Neural cell (in vitro differentiated cells): ENCODE measurements at regions not wholly inside any gene's neighbourhood (a gene's known extent, or its start where the extent isn't known, plus 50 kb on each side); places are given as distances from the start of the nearest gene placed in this dataset.

Experiments used
- H2AFZ ChIP-seq: fragments of 200-600, 300-800 bp; sonication (generic), shearing (Covaris generic); 2 replicates; pipeline ENCODE4 v1.6.0; 2014; ENCODE audit warnings: low read depth, mild to moderate bottlenecking, antibody characterized with exemption, low read length, moderate library complexity
- H3F3A ChIP-seq: fragments of 200-600 bp; shearing (Covaris generic); 2 replicates; pipeline ENCODE4 v1.6.1; 2016; ENCODE audit warnings: mild to moderate bottlenecking, moderate library complexity, mixed read lengths, antibody characterized with exemption, low read length; ENCODE audit not compliant: insufficient read depth, poor library complexity, severe bottlenecking
- H3K27ac ChIP-seq: fragments of 200-600, 300-800 bp; sonication (generic), shearing (Covaris generic); 2 replicates; pipeline ENCODE4 v1.5.1; 2014; ENCODE audit warnings: mild to moderate bottlenecking, low read length, moderate library complexity
- H3K27me3 ChIP-seq: fragments of 300-800, 200-600 bp; sonication (generic), shearing (Covaris generic); 2 replicates; pipeline ENCODE4 v1.6.0; 2014; ENCODE audit warnings: mild to moderate bottlenecking, low read depth, low read length, moderate library complexity; ENCODE audit not compliant: insufficient read depth
- H3K36me3 ChIP-seq: fragments of 300-800, 200-600 bp; sonication (generic), shearing (Covaris generic); 2 replicates; pipeline ENCODE4 v1.5.1; 2014; ENCODE audit warnings: mild to moderate bottlenecking, antibody characterized with exemption, low read length, moderate library complexity; ENCODE audit not compliant: insufficient read depth
- H3K4me2 ChIP-seq: fragments of 300-800, 200-600 bp; sonication (generic), shearing (Covaris generic); 2 replicates; pipeline ENCODE4 v1.6.0; 2014; ENCODE audit warnings: mild to moderate bottlenecking, low read length
- H3K4me3 ChIP-seq: fragments of 300-800, 200-600 bp; sonication (generic), shearing (Covaris generic); 2 replicates; pipeline ENCODE4 v1.5.1; 2014; ENCODE audit warnings: mild to moderate bottlenecking, low read length, moderate library complexity
- H3K79me2 ChIP-seq: fragments of 200-600 bp; shearing (Covaris generic); replicated peaks from 2 replicates; pipeline ENCODE4 v1.6.0; 2014; ENCODE audit warnings: mild to moderate bottlenecking, low read length, moderate library complexity; ENCODE audit not compliant: insufficient read depth
- H3K9ac ChIP-seq: fragments of 300-800, 200-600 bp; sonication (generic), shearing (Covaris generic); 2 replicates; pipeline ENCODE4 v1.6.1; 2016; ENCODE audit warnings: mild to moderate bottlenecking, low read length, mixed read lengths
- H3K9me2 ChIP-seq: fragments of 200-600 bp; shearing (Covaris generic); 2 replicates; pipeline ENCODE4 v1.6.1; 2016; ENCODE audit warnings: mild to moderate bottlenecking, low read length, mixed read lengths; ENCODE audit not compliant: insufficient read depth
- H3K9me3 ChIP-seq: fragments of 200-600, 300-800 bp; sonication (generic), shearing (Covaris generic); 2 replicates; pipeline ENCODE4 v1.6.1; 2016; ENCODE audit warnings: mild to moderate bottlenecking, mixed run types, low read length, moderate library complexity, mixed read lengths
- H4K20me1 ChIP-seq: fragments of 200-600 bp; shearing (Covaris generic); 2 replicates; pipeline ENCODE4 v1.6.1; 2016; ENCODE audit warnings: mild to moderate bottlenecking, mixed run types; ENCODE audit not compliant: insufficient read depth
- EP300 ChIP-seq: fragments of 450-650 bp; conservative IDR thresholded peaks from 2 replicates; pipeline ENCODE4 v1.6.1; 2014; ENCODE audit warnings: antibody characterized with exemption, mild to moderate bottlenecking, moderate library complexity; ENCODE audit not compliant: poor library complexity, severe bottlenecking
- EZH2 ChIP-seq: fragments of 200-600, 300-800 bp; shearing (Covaris generic), sonication (generic); IDR thresholded peaks from 2 replicates; pipeline ENCODE4 v1.6.1; 2014; ENCODE audit warnings: antibody characterized with exemption, low read length, borderline replicate concordance, mild to moderate bottlenecking; ENCODE audit not compliant: insufficient read depth, poor library complexity, severe bottlenecking
- MXI1 ChIP-seq: fragments of 450-650 bp; conservative IDR thresholded peaks from 2 replicates; pipeline ENCODE4 v1.6.1; 2014; ENCODE audit warnings: antibody characterized with exemption, mild to moderate bottlenecking; ENCODE audit not compliant: poor library complexity, severe bottlenecking
- POLR2AphosphoS5 ChIP-seq: IDR thresholded peaks from 2 replicates; pipeline ENCODE4 v1.6.1; 2012
- RAD21 ChIP-seq: fragments of 450-650 bp; conservative IDR thresholded peaks from 2 replicates; pipeline ENCODE4 v1.6.1; 2014; ENCODE audit warnings: antibody characterized with exemption, mild to moderate bottlenecking, moderate library complexity
- SMC3 ChIP-seq: fragments of 450-650 bp; conservative IDR thresholded peaks from 2 replicates; pipeline ENCODE4 v1.6.1; 2014; ENCODE audit warnings: antibody characterized with exemption, mild to moderate bottlenecking, moderate library complexity; ENCODE audit not compliant: poor library complexity
- TAF1 ChIP-seq: IDR thresholded peaks from 2 replicates; pipeline ENCODE4 v1.6.1; 2012; ENCODE audit warnings: low read depth
- TF ChIP-seq, protein P1 (sequence below): fragments of 450-650 bp; IDR thresholded peaks from 2 replicates; pipeline ENCODE4 v1.5.1; 2014; ENCODE audit warnings: antibody characterized with exemption, mild to moderate bottlenecking, moderate library complexity; ENCODE audit not compliant: poor library complexity, severe bottlenecking
- TF ChIP-seq, protein P2 (sequence below): IDR thresholded peaks from 2 replicates; pipeline ENCODE4 v1.6.1; 2012; ENCODE audit warnings: borderline replicate concordance

DNA sequence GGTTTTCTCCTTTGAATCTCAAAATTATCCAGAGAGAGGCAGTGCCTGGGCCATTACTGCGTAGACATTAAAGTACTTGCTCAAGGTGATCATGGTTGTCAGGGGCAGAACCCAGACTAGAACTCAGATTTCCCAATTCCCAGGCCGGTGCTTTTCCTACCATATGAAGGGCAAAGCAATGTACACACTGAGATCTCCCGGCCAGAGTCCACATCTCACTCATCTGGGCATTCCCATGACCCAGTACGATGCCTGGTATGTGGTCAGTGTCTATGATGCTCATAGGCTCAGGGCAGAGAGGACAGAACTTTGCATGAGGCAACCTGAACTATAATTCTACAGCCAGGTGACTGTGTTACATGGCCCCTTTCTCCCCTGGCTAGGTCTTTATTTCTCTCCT is 531.4 kb downstream of the TDRD15 start:
- no peaks in the 10 kb centered on the region for H3K27me3 ChIP-seq
- H2AFZ ChIP-seq: no peak overlapping the region
- H3K9me2 ChIP-seq: no peaks in the 10 kb centered on the region
- no peaks in the 10 kb centered on the region for H3K9me3 ChIP-seq
- H3K27ac ChIP-seq: no peak overlapping the region
- H3K79me2 ChIP-seq: no peaks in the 10 kb centered on the region
- no peak overlapping the region for H3K9ac ChIP-seq
- no peaks in the 10 kb centered on the region for H3K36me3 ChIP-seq
- no peak overlapping the region for H3K4me3 ChIP-seq
- TF ChIP-seq TAF1 (no peak), EZH2 (no peak), POLR2AphosphoS5 (no peak), RAD21 (no peak), EP300 (no peak), SMC3 (no peak), MXI1 (no peak)
- TF ChIP-seq, protein P1, sequence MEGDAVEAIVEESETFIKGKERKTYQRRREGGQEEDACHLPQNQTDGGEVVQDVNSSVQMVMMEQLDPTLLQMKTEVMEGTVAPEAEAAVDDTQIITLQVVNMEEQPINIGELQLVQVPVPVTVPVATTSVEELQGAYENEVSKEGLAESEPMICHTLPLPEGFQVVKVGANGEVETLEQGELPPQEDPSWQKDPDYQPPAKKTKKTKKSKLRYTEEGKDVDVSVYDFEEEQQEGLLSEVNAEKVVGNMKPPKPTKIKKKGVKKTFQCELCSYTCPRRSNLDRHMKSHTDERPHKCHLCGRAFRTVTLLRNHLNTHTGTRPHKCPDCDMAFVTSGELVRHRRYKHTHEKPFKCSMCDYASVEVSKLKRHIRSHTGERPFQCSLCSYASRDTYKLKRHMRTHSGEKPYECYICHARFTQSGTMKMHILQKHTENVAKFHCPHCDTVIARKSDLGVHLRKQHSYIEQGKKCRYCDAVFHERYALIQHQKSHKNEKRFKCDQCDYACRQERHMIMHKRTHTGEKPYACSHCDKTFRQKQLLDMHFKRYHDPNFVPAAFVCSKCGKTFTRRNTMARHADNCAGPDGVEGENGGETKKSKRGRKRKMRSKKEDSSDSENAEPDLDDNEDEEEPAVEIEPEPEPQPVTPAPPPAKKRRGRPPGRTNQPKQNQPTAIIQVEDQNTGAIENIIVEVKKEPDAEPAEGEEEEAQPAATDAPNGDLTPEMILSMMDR: no peak
- TF ChIP-seq, protein P2, sequence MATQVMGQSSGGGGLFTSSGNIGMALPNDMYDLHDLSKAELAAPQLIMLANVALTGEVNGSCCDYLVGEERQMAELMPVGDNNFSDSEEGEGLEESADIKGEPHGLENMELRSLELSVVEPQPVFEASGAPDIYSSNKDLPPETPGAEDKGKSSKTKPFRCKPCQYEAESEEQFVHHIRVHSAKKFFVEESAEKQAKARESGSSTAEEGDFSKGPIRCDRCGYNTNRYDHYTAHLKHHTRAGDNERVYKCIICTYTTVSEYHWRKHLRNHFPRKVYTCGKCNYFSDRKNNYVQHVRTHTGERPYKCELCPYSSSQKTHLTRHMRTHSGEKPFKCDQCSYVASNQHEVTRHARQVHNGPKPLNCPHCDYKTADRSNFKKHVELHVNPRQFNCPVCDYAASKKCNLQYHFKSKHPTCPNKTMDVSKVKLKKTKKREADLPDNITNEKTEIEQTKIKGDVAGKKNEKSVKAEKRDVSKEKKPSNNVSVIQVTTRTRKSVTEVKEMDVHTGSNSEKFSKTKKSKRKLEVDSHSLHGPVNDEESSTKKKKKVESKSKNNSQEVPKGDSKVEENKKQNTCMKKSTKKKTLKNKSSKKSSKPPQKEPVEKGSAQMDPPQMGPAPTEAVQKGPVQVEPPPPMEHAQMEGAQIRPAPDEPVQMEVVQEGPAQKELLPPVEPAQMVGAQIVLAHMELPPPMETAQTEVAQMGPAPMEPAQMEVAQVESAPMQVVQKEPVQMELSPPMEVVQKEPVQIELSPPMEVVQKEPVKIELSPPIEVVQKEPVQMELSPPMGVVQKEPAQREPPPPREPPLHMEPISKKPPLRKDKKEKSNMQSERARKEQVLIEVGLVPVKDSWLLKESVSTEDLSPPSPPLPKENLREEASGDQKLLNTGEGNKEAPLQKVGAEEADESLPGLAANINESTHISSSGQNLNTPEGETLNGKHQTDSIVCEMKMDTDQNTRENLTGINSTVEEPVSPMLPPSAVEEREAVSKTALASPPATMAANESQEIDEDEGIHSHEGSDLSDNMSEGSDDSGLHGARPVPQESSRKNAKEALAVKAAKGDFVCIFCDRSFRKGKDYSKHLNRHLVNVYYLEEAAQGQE: no peak
- no peaks in the 10 kb centered on the region for H4K20me1 ChIP-seq
- no peaks in the 10 kb centered on the region for H3F3A ChIP-seq
- no peak overlapping the region for H3K4me2 ChIP-seq

DNA sequence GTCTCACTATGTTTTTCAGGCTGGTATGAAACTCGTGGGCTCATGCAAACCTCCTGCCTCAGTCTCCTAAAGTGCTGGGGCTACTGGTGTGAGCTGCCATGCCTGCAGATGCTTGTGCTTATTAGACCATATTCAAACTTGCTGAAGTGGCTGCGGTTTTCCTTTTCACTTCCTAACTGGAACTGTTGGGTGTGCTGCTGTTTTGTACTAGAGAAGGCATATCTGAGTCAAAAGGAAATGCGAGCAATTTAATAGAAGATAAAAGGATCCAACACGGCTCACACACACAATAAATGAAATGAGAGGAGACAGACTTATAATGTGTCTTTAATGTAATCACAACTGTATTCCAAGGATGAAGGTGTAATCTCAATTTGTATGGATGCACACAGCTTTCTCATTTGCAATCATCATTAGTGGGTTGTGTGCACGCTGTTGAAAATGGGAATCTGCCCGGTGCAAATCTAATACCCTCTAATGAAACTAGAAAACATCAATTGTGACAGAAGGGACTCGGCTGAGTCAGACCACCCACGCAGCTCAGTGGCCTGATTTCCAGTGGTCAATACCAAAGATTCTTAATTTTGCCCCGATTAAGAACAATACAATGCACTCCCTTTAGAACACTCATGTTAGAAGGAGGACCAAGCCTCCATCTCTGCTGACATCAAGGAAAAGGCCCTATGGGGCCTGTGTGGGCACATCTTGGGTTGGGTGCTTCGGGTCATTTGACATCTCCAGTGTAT is 532.7 kb downstream of the TDRD15 start:
- H3K79me2 ChIP-seq: no peaks in the 10 kb centered on the region
- H3K27ac ChIP-seq: no peak overlapping the region
- no peak overlapping the region for H3K4me2 ChIP-seq
- no peaks in the 10 kb centered on the region for H3K9me2 ChIP-seq
- H3K9ac ChIP-seq: no peak overlapping the region
- H3K27me3 ChIP-seq: no peaks in the 10 kb centered on the region
- TF ChIP-seq SMC3: peak; percentile 67
- TF ChIP-seq, protein P1: peak; percentile 64
- peak; percentile 76 for TF ChIP-seq RAD21
- TF ChIP-seq, protein P2: no peak
- no peaks in the 10 kb centered on the region for H4K20me1 ChIP-seq
- no peaks in the 10 kb centered on the region for H3F3A ChIP-seq
- H3K9me3 ChIP-seq: no peaks in the 10 kb centered on the region
- H2AFZ ChIP-seq: no peak overlapping the region
- H3K36me3 ChIP-seq: no peaks in the 10 kb centered on the region
- H3K4me3 ChIP-seq: no peak overlapping the region
